H1 (cell line): ENCODE measurements at regions not wholly inside any gene's neighbourhood (a gene's known extent, or its start where the extent isn't known, plus 50 kb on each side); places are given as distances from the start of the nearest gene placed in this dataset.

Experiments
- CTCF ChIA-PET: fragments of 300-600 bp; sonication (Branson Sonifier 250); formaldehyde crosslinking; loops from one replicate; lab custom pipeline; 2021; ENCODE audit not compliant: partially characterized antibody; lab: Charles Lee
- POLR2A ChIA-PET: fragments of 300-600 bp; sonication (Branson Sonifier 250); formaldehyde crosslinking; loops from one replicate; lab custom pipeline; 2021; ENCODE audit warnings: inconsistent platforms; ENCODE audit not compliant: partially characterized antibody; lab: Charles Lee
- DNase-seq, 2 experiments: peaks; one replicate each; pipeline versions ENCODE4 v3.0.0 to v3.0.0-alpha.2; 2010 to 2022; ENCODE audit warnings: low spot score in 2 of 2, low read depth in 1 of 2, mixed read lengths in 1 of 2
- FAIRE-seq: peaks from 2 replicates; lab custom pipeline; 2011; peaks lifted over from hg19 to GRCh38; lab: Jason Lieb, UNC
- H2AFZ ChIP-seq: 2 replicates; pipeline ENCODE4 v1.8.1; 2012; ENCODE audit warnings: low read length, inconsistent platforms
- H2AK5ac ChIP-seq: 2 replicates; pipeline ENCODE4 v1.6.1; 2013; ENCODE audit warnings: low read depth, low read length
- H2BK120ac ChIP-seq: replicated peaks from 2 replicates; pipeline ENCODE3; 2013; ENCODE audit warnings: low read depth, low read length, inconsistent platforms
- H2BK12ac ChIP-seq: 2 replicates; pipeline ENCODE4 v1.6.1; 2013; ENCODE audit warnings: low read depth, low read length
- H2BK15ac ChIP-seq: 2 replicates; pipeline ENCODE4 v1.6.1; 2013; ENCODE audit warnings: low read length
- H2BK20ac ChIP-seq: 2 replicates; pipeline ENCODE4 v1.6.1; 2013; ENCODE audit warnings: low read length
- H2BK5ac ChIP-seq: 2 replicates; pipeline ENCODE4 v1.6.1; 2013; ENCODE audit warnings: low read depth, low read length
- H3K14ac ChIP-seq: 2 replicates; pipeline ENCODE4 v1.6.1; 2013; ENCODE audit warnings: inconsistent platforms; ENCODE audit not compliant: insufficient read length
- H3K18ac ChIP-seq: 2 replicates; pipeline ENCODE4 v1.6.1; 2013; ENCODE audit warnings: low read length; ENCODE audit errors: extremely low read depth
- H3K23ac ChIP-seq: 2 replicates; pipeline ENCODE4 v1.6.1; 2013; ENCODE audit warnings: inconsistent platforms; ENCODE audit not compliant: insufficient read length
- H3K23me2 ChIP-seq: 2 replicates; pipeline ENCODE4 v1.6.1; 2013; ENCODE audit warnings: low read depth, low read length
- H3K27ac ChIP-seq: 2 replicates; pipeline ENCODE4 v1.6.1; 2011; ENCODE audit warnings: low read depth, low read length, inconsistent platforms
- H3K27me3 ChIP-seq, 4 experiments: replicated peaks in 1 of 4; 1 replicate in 1 of 4; 2 replicates in 3 of 4; pipeline versions ENCODE4 v1.6.1 to v1.8.1; 2011 to 2013; ENCODE audit warnings: low read length in 3 of 4, mild to moderate bottlenecking in 3 of 4, inconsistent platforms in 2 of 4, mixed read lengths in 2 of 4, moderate library complexity in 1 of 4; ENCODE audit not compliant: control insufficient read depth in 3 of 4, insufficient read depth in 3 of 4; ENCODE audit errors: extremely low read depth in 1 of 4
- H3K36me3 ChIP-seq, 4 experiments: 2 replicates each; pipeline versions ENCODE4 v1.6.1 to v1.8.1; 2011 to 2013; ENCODE audit warnings: mild to moderate bottlenecking in 4 of 4, low read length in 3 of 4, moderate library complexity in 2 of 4, control low read depth in 1 of 4, inconsistent platforms in 1 of 4; ENCODE audit not compliant: insufficient read depth in 4 of 4, control insufficient read depth in 2 of 4
- H3K4ac ChIP-seq: replicated peaks from 2 replicates; pipeline ENCODE3; 2013; ENCODE audit warnings: low read length, low read depth, mixed read lengths, inconsistent platforms; ENCODE audit not compliant: insufficient read length
- H3K4me1 ChIP-seq, 4 experiments: replicated peaks in 1 of 4; 1 replicate in 1 of 4; 2 replicates in 3 of 4; pipeline versions ENCODE4 v1.6.1 to v1.8.1; 2011 to 2013; ENCODE audit warnings: low read length in 3 of 4, inconsistent platforms in 2 of 4, mixed read lengths in 1 of 4; ENCODE audit not compliant: insufficient read depth in 4 of 4, control insufficient read depth in 3 of 4
- H3K4me2 ChIP-seq, 2 experiments: 2 replicates each; pipeline versions ENCODE4 v1.6.1 to v1.8.1; 2011 to 2013; ENCODE audit warnings: low read depth in 2 of 2, low read length in 2 of 2, control low read depth in 1 of 2, inconsistent platforms in 1 of 2, mild to moderate bottlenecking in 1 of 2; ENCODE audit not compliant: insufficient read depth in 1 of 2
- H3K4me3 ChIP-seq, 4 experiments: fragments of 200-600, 300-600 bp in 1 of 4; sonication (generic), shearing (Covaris generic), sonication (Bioruptor Twin) in 1 of 4; 2 replicates each; pipeline versions ENCODE4 v1.5.1 to v1.8.1; 2011 to 2016; ENCODE audit warnings: low read length in 4 of 4, low read depth in 3 of 4, control low read depth in 2 of 4, inconsistent platforms in 2 of 4, mild to moderate bottlenecking in 2 of 4, mixed read lengths in 1 of 4, moderate library complexity in 1 of 4; ENCODE audit not compliant: insufficient read depth in 2 of 4; ENCODE audit errors: extremely low read depth in 1 of 4
- H3K56ac ChIP-seq: replicated peaks from 2 replicates; pipeline ENCODE3; 2013; ENCODE audit warnings: low read depth, mild to moderate bottlenecking, mixed read lengths, low read length, inconsistent platforms; ENCODE audit not compliant: insufficient read length
- H3K79me1 ChIP-seq: 2 replicates; pipeline ENCODE4 v1.6.1; 2013; ENCODE audit warnings: low read depth, low read length, control low read depth
- H3K79me2 ChIP-seq, 2 experiments: 2 replicates each; pipeline versions ENCODE4 v1.6.1 to v1.8.1; 2012 to 2013; ENCODE audit warnings: low read length in 2 of 2, mild to moderate bottlenecking in 2 of 2, inconsistent platforms in 1 of 2; ENCODE audit not compliant: insufficient read depth in 2 of 2, control insufficient read depth in 1 of 2
- H3K9ac ChIP-seq, 4 experiments: replicated peaks in 1 of 4; 1 replicate in 1 of 4; 2 replicates in 3 of 4; pipeline versions ENCODE4 v1.6.1 to v1.8.1; 2011 to 2013; ENCODE audit warnings: low read depth in 3 of 4, low read length in 3 of 4, control low read depth in 2 of 4, mild to moderate bottlenecking in 2 of 4, moderate library complexity in 2 of 4, inconsistent platforms in 1 of 4; ENCODE audit errors: extremely low read depth in 1 of 4
- H3K9me3 ChIP-seq, 2 experiments: 2 replicates each; pipeline versions ENCODE4 v1.6.1 to v1.8.1; 2012 to 2013; ENCODE audit warnings: mild to moderate bottlenecking in 2 of 2, moderate library complexity in 2 of 2, control low read depth in 1 of 2, inconsistent platforms in 1 of 2, low read depth in 1 of 2, low read length in 1 of 2, mixed read lengths in 1 of 2; ENCODE audit not compliant: insufficient read depth in 2 of 2
- H4K20me1 ChIP-seq, 2 experiments: replicated peaks in 1 of 2; 2 replicates each; pipeline versions ENCODE3 to v1.8.1; 2011 to 2013; ENCODE audit warnings: inconsistent platforms in 2 of 2, low read length in 2 of 2, mild to moderate bottlenecking in 1 of 2; ENCODE audit not compliant: insufficient read depth in 2 of 2, control insufficient read depth in 1 of 2
- H4K5ac ChIP-seq: 2 replicates; pipeline ENCODE4 v1.6.1; 2013; ENCODE audit warnings: low read length, low read depth, mixed read lengths, inconsistent platforms; ENCODE audit not compliant: insufficient read length
- H4K8ac ChIP-seq: 2 replicates; pipeline ENCODE4 v1.8.0; 2013; ENCODE audit warnings: mild to moderate bottlenecking, moderate library complexity, low read length, inconsistent platforms; ENCODE audit not compliant: insufficient read depth; ENCODE audit errors: extremely low read depth
- H4K91ac ChIP-seq: replicated peaks from 2 replicates; pipeline ENCODE3; 2013; ENCODE audit warnings: low read length, mixed read lengths, inconsistent platforms; ENCODE audit not compliant: insufficient read length
- ASH2L ChIP-seq: fragments of 200-600, 300-600 bp; sonication (generic); IDR thresholded peaks from one replicate; pipeline ENCODE4 v1.7.1; 2017; ENCODE audit warnings: low read length
- ATF3 ChIP-seq: IDR thresholded peaks from 2 replicates; pipeline ENCODE4 v1.6.1; 2011; ENCODE audit warnings: low read depth, mild to moderate bottlenecking, low read length; ENCODE audit not compliant: insufficient read depth
- CBX8 ChIP-seq: fragments of 300-800, 300-1000 bp; sonication (generic); IDR thresholded peaks from 2 replicates; pipeline ENCODE4 v1.7.1; 2016; ENCODE audit warnings: low read depth, low read length, borderline replicate concordance
- FOSL1 ChIP-seq: IDR thresholded peaks from 2 replicates; pipeline ENCODE4 v1.6.1; 2011; ENCODE audit warnings: mild to moderate bottlenecking, low read depth, low read length, moderate library complexity; ENCODE audit not compliant: insufficient read depth
- GABPA ChIP-seq: IDR thresholded peaks from 2 replicates; pipeline ENCODE4 v1.6.1; 2011; ENCODE audit warnings: mild to moderate bottlenecking, low read length, moderate library complexity, borderline replicate concordance; ENCODE audit not compliant: insufficient read depth
- POLR2A ChIP-seq, 2 experiments: IDR thresholded peaks; 1 replicate in 1 of 2; 2 replicates in 1 of 2; pipeline ENCODE4 v1.6.1; 2011; ENCODE audit warnings: low read depth in 2 of 2, low read length in 2 of 2, mild to moderate bottlenecking in 2 of 2; ENCODE audit errors: control extremely low read depth in 1 of 2
- SAP30 ChIP-seq: fragments of 300-600 bp; sonication (generic); IDR thresholded peaks from 2 replicates; pipeline ENCODE4 v1.7.1; 2012; ENCODE audit warnings: low read length, moderate library complexity, mild to moderate bottlenecking, inconsistent platforms; ENCODE audit not compliant: insufficient read depth, insufficient replicate concordance
- TCF12 ChIP-seq: IDR thresholded peaks from 2 replicates; pipeline ENCODE4 v1.6.1; 2011; ENCODE audit warnings: low read depth, mild to moderate bottlenecking, low read length
- WGBS, 2 experiments: shearing (Covaris generic) in 1 of 2; methylation state at CpG; one replicate each; pipeline versions ENCODE4 v1.1.6 to v1.1.7; 2013 to 2015; ENCODE audit warnings: low lambda C conversion rate in 2 of 2, mixed read lengths in 2 of 2, inconsistent platforms in 1 of 2, low coverage in 1 of 2, missing lambda C conversion rate in 1 of 2; ENCODE audit not compliant: insufficient replicate concordance in 2 of 2, insufficient coverage in 1 of 2, insufficient read length in 1 of 2; ENCODE audit errors: extremely low coverage in 1 of 2, missing lambda C conversion rate in 1 of 2; 5-methylcytosine and 5-hydroxymethylcytosine counted together

- TF ChIP-seq FOSL1 = no peak
- TF ChIP-seq SAP30 = no peak
- no peak for TF ChIP-seq GABPA
- TF ChIP-seq CBX8 = no peak
- TF ChIP-seq POLR2A (IDR thresholded peaks at IDR 0.05; ENCODE audit: control extremely low read depth in 1 of 2, low read depth in 2 of 2, low read length in 2 of 2) = no peak
- no peak for TF ChIP-seq ATF3
- no peak for TF ChIP-seq TCF12
- no peak for TF ChIP-seq ASH2L
- FAIRE-seq = no peak
- H4K8ac ChIP-seq = no peak overlapping the region
- ChIA-PET CTCF (interaction anchor here (1.1 kb wide), 1 partner anchor 171 kb away, joined by 4 read pairs; no protein-coding TSS in a partner anchor), POLR2A (no interaction called here)
- H3K79me1 ChIP-seq = no peaks in the 10 kb centered on the region
- H3K9me3 ChIP-seq = peaks cover 0 to 6% of the 10 kb centered on the region in 2 experiments; a peak in 1 of 4 replicates
- H2BK5ac ChIP-seq = no peak overlapping the region
- no peaks in the 10 kb centered on the region for H3K36me3 ChIP-seq
- no peak overlapping the region for H4K91ac ChIP-seq
- H3K27ac ChIP-seq = no peak overlapping the region
- H3K27me3 ChIP-seq = no peaks in the 10 kb centered on the region
- no peak overlapping the region for H3K4me3 ChIP-seq
- H3K56ac ChIP-seq = no peak overlapping the region
- no peak overlapping the region for H3K4me2 ChIP-seq
- H2BK20ac ChIP-seq = no peak overlapping the region
- no peak overlapping the region for H3K4ac ChIP-seq
- no peak overlapping the region for H2AK5ac ChIP-seq
- no peak overlapping the region for H3K18ac ChIP-seq
- no peak overlapping the region for H4K5ac ChIP-seq
- H3K4me1 ChIP-seq = peaks cover 0 to 2% (median 0%) of the 10 kb centered on the region in 4 experiments; a peak in 1 of 7 replicates
- no peak overlapping the region for H2BK15ac ChIP-seq
- no peaks in the 10 kb centered on the region for H3K23me2 ChIP-seq
- H3K9ac ChIP-seq = no peak overlapping the region
- DNase-seq = no peak
- H3K14ac ChIP-seq = no peak overlapping the region
- H2AFZ ChIP-seq = no peak overlapping the region
- WGBS, 2 experiments = 84% methylated on average over 4 of the region's 4 CpGs; no CpG with 5 or more reads in 1 of the 2 experiments
- H3K79me2 ChIP-seq = no peaks in the 10 kb centered on the region
- H2BK120ac ChIP-seq = no peak overlapping the region
- H4K20me1 ChIP-seq = no peaks in the 10 kb centered on the region
- H2BK12ac ChIP-seq = no peak overlapping the region
- no peak overlapping the region for H3K23ac ChIP-seq
Measured at GRCh38 chr2:106734165-106734564, 151.8 kb downstream of the ST6GAL2 start.
